Mesendoderm (in vitro differentiated cells): ENCODE measurements at regions not wholly inside any gene's neighbourhood (a gene's known extent, or its start where the extent isn't known, plus 50 kb on each side); places are given as distances from the start of the nearest gene placed in this dataset.

Source experiments
- DNase-seq: peaks from one replicate; pipeline ENCODE4 v3.0.0; 2013
- H2AK5ac ChIP-seq: 2 replicates; pipeline ENCODE4 v1.6.1; 2013; ENCODE audit warnings: low read length, inconsistent platforms
- H2BK120ac ChIP-seq: 2 replicates; pipeline ENCODE4 v1.6.1; 2013; ENCODE audit warnings: low read depth, mild to moderate bottlenecking, low read length, moderate library complexity, mixed read lengths
- H2BK15ac ChIP-seq: replicated peaks from 2 replicates; pipeline ENCODE4 v1.6.1; 2013; ENCODE audit warnings: low read depth, mild to moderate bottlenecking, moderate library complexity
- H2BK5ac ChIP-seq: 2 replicates; pipeline ENCODE4 v1.6.1; 2013; ENCODE audit warnings: low read length, inconsistent platforms
- H3K18ac ChIP-seq: 2 replicates; pipeline ENCODE4 v1.6.1; 2013; ENCODE audit warnings: mild to moderate bottlenecking, low read length, mixed read lengths
- H3K23ac ChIP-seq: one replicate; pipeline ENCODE4 v1.6.1; 2013; ENCODE audit warnings: low read length
- H3K27ac ChIP-seq: 2 replicates; pipeline ENCODE4 v1.5.1; 2013; ENCODE audit warnings: low read depth, mild to moderate bottlenecking, inconsistent platforms, low read length, moderate library complexity
- H3K27me3 ChIP-seq: 2 replicates; pipeline ENCODE4 v1.6.1; 2013; ENCODE audit warnings: low read length, control low read depth, mild to moderate bottlenecking, inconsistent platforms; ENCODE audit not compliant: insufficient read depth, poor library complexity
- H3K36me3 ChIP-seq: 2 replicates; pipeline ENCODE4 v1.6.1; 2013; ENCODE audit warnings: low read length, inconsistent platforms; ENCODE audit not compliant: control insufficient read depth, insufficient read depth
- H3K4ac ChIP-seq: one replicate; pipeline ENCODE4 v1.6.1; 2013; ENCODE audit warnings: low read depth, mild to moderate bottlenecking, low read length, moderate library complexity
- H3K4me1 ChIP-seq: 2 replicates; pipeline ENCODE4 v1.6.1; 2013; ENCODE audit warnings: low read depth, low read length, inconsistent platforms; ENCODE audit not compliant: control insufficient read depth
- H3K4me2 ChIP-seq: 2 replicates; pipeline ENCODE4 v1.6.1; 2013; ENCODE audit warnings: low read length
- H3K4me3 ChIP-seq: 2 replicates; pipeline ENCODE4 v1.5.1; 2013; ENCODE audit warnings: mild to moderate bottlenecking, low read length
- H3K56ac ChIP-seq: one replicate; pipeline ENCODE4 v1.6.1; 2013; ENCODE audit warnings: low read length
- H3K79me1 ChIP-seq: 2 replicates; pipeline ENCODE4 v1.6.1; 2013; ENCODE audit warnings: low read length, inconsistent platforms
- H3K79me2 ChIP-seq: 2 replicates; pipeline ENCODE4 v1.6.1; 2013; ENCODE audit warnings: mild to moderate bottlenecking, low read length; ENCODE audit not compliant: control insufficient read depth, insufficient read depth
- H3K9ac ChIP-seq: 2 replicates; pipeline ENCODE4 v1.6.1; 2013; ENCODE audit warnings: low read length, inconsistent platforms
- H4K5ac ChIP-seq: one replicate; pipeline ENCODE4 v1.6.1; 2013; ENCODE audit warnings: low read length
- H4K8ac ChIP-seq: one replicate; pipeline ENCODE4 v1.6.1; 2013; ENCODE audit warnings: low read depth, mild to moderate bottlenecking, control low read depth, low read length, moderate library complexity
- WGBS: extraction: QIAGEN DNeasy Blood & Tissue Kit; methylation state at CpG from one replicate; pipeline ENCODE4 v1.1.7; 2013; ENCODE audit warnings: low lambda C conversion rate, missing lambda C conversion rate; ENCODE audit not compliant: insufficient coverage; ENCODE audit errors: extremely low coverage; 5-methylcytosine and 5-hydroxymethylcytosine counted together

DNA sequence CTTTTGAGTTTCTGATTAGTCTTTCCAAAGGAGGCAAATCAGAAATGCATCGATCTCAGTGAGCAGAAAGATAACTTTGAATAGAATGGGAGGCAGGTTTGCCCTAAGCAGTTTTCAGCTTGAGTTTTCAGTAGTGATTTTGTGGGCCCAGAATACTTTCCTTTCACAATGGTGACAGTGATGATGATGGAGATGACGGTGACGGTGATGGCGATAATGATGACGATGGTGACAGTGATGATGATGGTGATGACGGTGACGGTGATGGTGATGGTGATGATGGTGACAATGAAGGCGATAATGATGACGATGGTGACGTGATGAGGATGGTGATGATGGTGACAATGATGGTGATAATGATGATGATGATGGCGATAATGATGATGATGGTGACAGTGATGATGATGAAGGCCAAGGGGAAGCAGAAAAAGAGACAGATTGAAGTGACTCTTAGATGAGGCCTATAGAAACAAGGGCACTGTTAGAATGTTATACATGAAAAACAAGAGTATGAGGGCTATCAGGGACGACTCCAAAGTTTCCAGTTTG, 153.4 kb upstream of the B3GAT1 start:
- H2BK5ac ChIP-seq, result no peak overlapping the region
- no peak overlapping the region for H2BK120ac ChIP-seq
- H3K27me3 ChIP-seq, result no peaks in the 10 kb centered on the region
- no peak overlapping the region for H4K8ac ChIP-seq
- no peak overlapping the region for H3K9ac ChIP-seq
- H3K4me2 ChIP-seq, result no peak overlapping the region
- H2BK15ac ChIP-seq, result no peak overlapping the region
- H3K4me3 ChIP-seq, result no peak overlapping the region
- no peak overlapping the region for H3K27ac ChIP-seq
- H3K36me3 ChIP-seq, result no peaks in the 10 kb centered on the region
- no peaks in the 10 kb centered on the region for H3K4me1 ChIP-seq
- no peak for DNase-seq
- H3K18ac ChIP-seq, result no peak overlapping the region
- no CpG with 5 or more reads among the region's 12 CpGs for WGBS
- no peak overlapping the region for H2AK5ac ChIP-seq
- H4K5ac ChIP-seq, result no peak overlapping the region
- H3K23ac ChIP-seq, result no peak overlapping the region
- H3K79me1 ChIP-seq, result no peaks in the 10 kb centered on the region
- H3K4ac ChIP-seq, result no peak overlapping the region
- no peaks in the 10 kb centered on the region for H3K79me2 ChIP-seq
- no peak overlapping the region for H3K56ac ChIP-seq

DNA sequence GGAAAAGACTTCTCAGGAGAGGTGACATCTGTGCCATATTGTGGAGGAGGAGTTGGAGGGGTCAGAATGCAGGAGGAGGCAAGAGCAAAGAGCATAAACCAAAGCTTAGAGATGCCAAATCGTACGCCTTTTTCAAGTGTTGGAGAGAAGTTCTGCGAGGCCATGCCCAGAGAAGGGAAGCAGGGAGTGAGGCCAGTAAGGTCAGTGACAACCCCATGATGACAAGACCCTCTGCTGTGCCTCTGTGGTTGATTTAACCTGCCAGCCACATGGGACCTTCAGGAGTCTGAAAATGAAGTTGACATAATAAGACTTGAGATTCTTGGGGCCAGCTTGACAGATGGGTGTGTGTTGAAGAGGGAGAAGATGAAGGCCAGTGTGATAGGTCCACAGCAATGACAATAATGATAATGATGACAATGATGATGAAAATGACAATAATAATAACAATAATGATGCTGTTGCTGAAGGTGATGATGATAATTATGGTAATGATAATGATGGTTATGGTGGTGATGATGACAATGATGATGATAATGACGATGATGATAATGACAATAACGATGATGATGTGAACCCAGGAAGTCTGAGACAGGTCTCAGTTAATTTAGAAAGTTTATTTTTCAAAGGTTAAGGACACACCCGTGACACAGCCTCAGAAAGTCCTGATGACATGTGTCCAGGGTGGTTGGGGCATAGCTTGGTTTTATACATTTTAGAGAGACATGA, 152.6 kb upstream of the B3GAT1 start:
- Histone ChIP-seq H4K5ac (no peak overlapping the region), H3K4me2 (no peak overlapping the region), H3K18ac (no peak overlapping the region), H2AK5ac (no peak overlapping the region), H3K9ac (no peak overlapping the region), H4K8ac (no peak overlapping the region), H3K56ac (no peak overlapping the region), H3K36me3 (no peaks in the 10 kb centered on the region), H3K23ac (no peak overlapping the region), H3K4me1 (no peaks in the 10 kb centered on the region), H3K79me1 (no peaks in the 10 kb centered on the region), H2BK120ac (no peak overlapping the region), H3K4ac (no peak overlapping the region), H3K4me3 (no peak overlapping the region), H3K27ac (no peak overlapping the region), H2BK15ac (no peak overlapping the region), H3K79me2 (no peaks in the 10 kb centered on the region), H2BK5ac (no peak overlapping the region), H3K27me3 (no peaks in the 10 kb centered on the region)
- no peak for DNase-seq
- no CpG with 5 or more reads among the region's 6 CpGs for WGBS

DNA sequence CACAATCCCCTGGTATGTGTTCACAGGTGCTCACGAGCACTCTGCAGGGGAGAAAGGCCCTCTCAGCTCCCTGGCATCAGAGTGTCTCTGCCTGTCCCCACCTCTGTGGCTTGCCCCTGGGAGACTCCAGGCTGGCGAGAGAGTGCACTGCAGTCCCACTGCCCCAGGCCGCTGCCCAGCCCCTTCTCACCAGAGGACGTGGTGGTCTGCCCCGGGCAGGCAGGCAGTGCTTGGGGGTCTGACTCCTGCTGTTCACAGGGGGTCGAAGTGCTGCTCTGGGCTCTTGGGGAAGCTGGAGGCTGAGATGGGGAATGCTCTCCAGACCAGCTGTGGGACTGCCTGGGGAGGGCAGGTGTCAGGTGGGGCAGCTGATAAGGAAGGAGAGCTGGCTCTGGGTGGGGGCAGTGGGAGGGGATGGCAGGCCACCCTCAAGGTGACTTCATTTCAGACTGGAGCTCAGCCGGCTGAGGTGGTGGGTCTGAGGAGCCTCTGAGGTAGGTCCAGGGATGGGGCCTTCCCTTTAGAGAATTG, 151.0 kb upstream of the B3GAT1 start:
- no peak overlapping the region for H3K4ac ChIP-seq
- H3K36me3 ChIP-seq, result no peaks in the 10 kb centered on the region
- H3K56ac ChIP-seq, result no peak overlapping the region
- no peak overlapping the region for H4K5ac ChIP-seq
- H3K18ac ChIP-seq, result no peak overlapping the region
- H2BK120ac ChIP-seq, result no peak overlapping the region
- peaks cover 2% of the 10 kb centered on the region for H3K4me1 ChIP-seq
- H3K4me2 ChIP-seq, result no peak overlapping the region
- no peak overlapping the region for H2BK15ac ChIP-seq
- no peak overlapping the region for H3K27ac ChIP-seq
- no peaks in the 10 kb centered on the region for H3K79me2 ChIP-seq
- H3K79me1 ChIP-seq, result no peaks in the 10 kb centered on the region
- DNase-seq, result no peak
- no peak overlapping the region for H2AK5ac ChIP-seq
- no peak overlapping the region for H2BK5ac ChIP-seq
- H3K9ac ChIP-seq, result no peak overlapping the region
- H4K8ac ChIP-seq, result no peak overlapping the region
- H3K27me3 ChIP-seq, result no peaks in the 10 kb centered on the region
- no peak overlapping the region for H3K23ac ChIP-seq
- H3K4me3 ChIP-seq, result no peak overlapping the region
- WGBS, result no CpG with 5 or more reads among the region's 7 CpGs

DNA sequence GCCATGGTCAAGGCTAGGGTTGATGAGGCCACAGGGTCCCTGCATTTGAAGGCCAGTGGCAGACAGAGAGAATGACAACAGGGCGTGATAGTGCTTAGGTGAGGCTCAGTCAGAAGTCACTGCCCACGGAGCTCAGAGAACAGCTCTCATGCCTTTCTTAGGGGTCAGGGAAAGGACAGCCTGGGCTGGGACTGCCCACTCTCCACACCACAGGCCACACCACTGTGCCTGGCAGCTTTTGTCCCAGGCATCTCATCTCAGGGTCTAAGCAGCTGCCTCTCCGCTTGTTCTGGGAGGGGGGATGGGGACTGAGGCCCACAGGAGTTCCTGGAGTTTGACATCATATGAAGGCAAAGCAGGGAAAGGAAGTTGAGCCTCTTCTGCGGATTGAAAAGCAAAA, 150.2 kb upstream of the B3GAT1 start:
- H4K8ac ChIP-seq, result no peak overlapping the region
- no peak overlapping the region for H3K9ac ChIP-seq
- no peak overlapping the region for H4K5ac ChIP-seq
- H3K4me1 ChIP-seq, result peaks cover 2% of the 10 kb centered on the region
- H3K27ac ChIP-seq, result no peak overlapping the region
- no peak overlapping the region for H2AK5ac ChIP-seq
- no CpG with 5 or more reads among the region's 4 CpGs for WGBS
- no peak overlapping the region for H2BK120ac ChIP-seq
- no peaks in the 10 kb centered on the region for H3K79me1 ChIP-seq
- H3K4me3 ChIP-seq, result no peak overlapping the region
- H3K56ac ChIP-seq, result no peak overlapping the region
- H3K79me2 ChIP-seq, result no peaks in the 10 kb centered on the region
- H2BK15ac ChIP-seq, result no peak overlapping the region
- no peak overlapping the region for H3K4ac ChIP-seq
- no peak overlapping the region for H2BK5ac ChIP-seq
- no peak overlapping the region for H3K23ac ChIP-seq
- DNase-seq, result no peak
- H3K36me3 ChIP-seq, result no peaks in the 10 kb centered on the region
- H3K27me3 ChIP-seq, result no peaks in the 10 kb centered on the region
- H3K18ac ChIP-seq, result no peak overlapping the region
- H3K4me2 ChIP-seq, result no peak overlapping the region

DNA sequence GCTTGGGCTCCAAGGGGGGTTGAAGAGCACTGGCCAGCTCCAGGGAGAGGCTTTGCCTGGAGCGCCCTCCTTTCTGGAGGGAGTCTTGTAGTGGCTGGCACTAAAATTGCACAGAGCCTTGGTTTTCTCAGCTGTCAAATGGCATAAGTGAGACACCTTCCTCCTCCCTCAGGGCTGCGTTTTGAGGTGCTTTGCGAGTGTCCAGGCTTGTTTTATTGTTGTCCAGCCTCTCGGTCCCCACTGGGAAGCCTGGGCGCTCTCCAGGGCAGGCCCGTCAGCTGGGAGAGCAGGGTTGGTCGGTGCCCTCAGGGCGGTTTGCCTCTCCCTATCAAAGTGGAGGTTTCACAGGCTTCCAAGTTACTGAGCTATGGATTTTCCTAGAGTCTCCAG, 149.3 kb upstream of the B3GAT1 start:
- Histone ChIP-seq H3K27ac (no peak overlapping the region), H3K18ac (no peak overlapping the region), H2BK5ac (no peak overlapping the region), H3K23ac (no peak overlapping the region), H3K56ac (no peak overlapping the region), H2BK15ac (no peak overlapping the region), H3K4me2 (no peak overlapping the region), H3K4me1 (peaks cover 2% of the 10 kb centered on the region), H2BK120ac (no peak overlapping the region), H3K4me3 (no peak overlapping the region), H3K36me3 (no peaks in the 10 kb centered on the region), H3K27me3 (no peaks in the 10 kb centered on the region), H3K79me1 (no peaks in the 10 kb centered on the region), H4K5ac (no peak overlapping the region), H3K9ac (no peak overlapping the region), H3K4ac (no peak overlapping the region), H3K79me2 (no peaks in the 10 kb centered on the region), H4K8ac (no peak overlapping the region), H2AK5ac (no peak overlapping the region)
- DNase-seq, result no peak
- WGBS, result no CpG with 5 or more reads among the region's 8 CpGs
